ENCODE measurements at regions not wholly inside any gene's neighbourhood (a gene's known extent, or its start where the extent isn't known, plus 50 kb on each side); places are given as distances from the start of the nearest gene placed in this dataset.

GRCh38 chr11:80415580-80415979 lies 974.8 kb upstream of the TENM4 start:
- TF ChIP-seq POLR2A (IDR thresholded peaks at IDR 0.05; ENCODE audit: low read length) (no peak), GATA1 (IDR thresholded peaks at IDR 0.05; ENCODE audit: low read depth, low read length) (no peak)
